A673 (cell line): ENCODE measurements at regions not wholly inside any gene's neighbourhood (a gene's known extent, or its start where the extent isn't known, plus 50 kb on each side); places are given as distances from the start of the nearest gene placed in this dataset.

Experiments used
- CTCF ChIP-seq: fragments of 300-800, 200-600 bp; sonication (generic); conservative IDR thresholded peaks from 2 replicates; pipeline ENCODE4 v1.5.1; 2017; ENCODE audit warnings: low read depth, mild to moderate bottlenecking, antibody characterized with exemption, low read length, moderate library complexity, mixed read lengths
- EZH2 ChIP-seq: fragments of 200-600 bp; sonication (generic); IDR thresholded peaks from 2 replicates; pipeline ENCODE4 v1.6.1; 2017; ENCODE audit warnings: borderline replicate concordance, low read depth, mild to moderate bottlenecking, mixed read lengths, antibody characterized with exemption, low read length; ENCODE audit not compliant: poor library complexity, severe bottlenecking

GRCh38 chr3:5305684-5305989 lies 118.1 kb downstream of the EDEM1 start:
- no peak for TF ChIP-seq CTCF
- no peak for TF ChIP-seq EZH2
